Kidney epithelial cell (primary cell): ENCODE measurements at regions not wholly inside any gene's neighbourhood (a gene's known extent, or its start where the extent isn't known, plus 50 kb on each side); places are given as distances from the start of the nearest gene placed in this dataset.

Experiments used
- DNase-seq: peaks from one replicate; pipeline ENCODE4 v3.0.0-alpha.2; 2010; ENCODE audit warnings: low read depth
- H3K27me3 ChIP-seq: 2 replicates; pipeline ENCODE4 v1.6.0; 2011; ENCODE audit warnings: low read length; ENCODE audit not compliant: control insufficient read depth, insufficient read depth
- H3K36me3 ChIP-seq: 2 replicates; pipeline ENCODE4 v1.5.1; 2011; ENCODE audit warnings: low read length; ENCODE audit not compliant: control insufficient read depth, insufficient read depth
- H3K4me3 ChIP-seq: 2 replicates; pipeline ENCODE4 v1.5.1; 2011; ENCODE audit warnings: low read depth, mild to moderate bottlenecking, control low read depth, low read length
- CTCF ChIP-seq: IDR thresholded peaks from 2 replicates; pipeline ENCODE4 v1.5.1; 2011; ENCODE audit warnings: mild to moderate bottlenecking, moderate library complexity, low read length, control low read depth, inconsistent platforms; ENCODE audit not compliant: insufficient read depth, poor library complexity, severe bottlenecking

- DNase-seq = no peak
- Histone ChIP-seq H3K27me3 (no peaks in the 10 kb centered on the region), H3K4me3 (no peak overlapping the region), H3K36me3 (no peaks in the 10 kb centered on the region)
- TF ChIP-seq CTCF = no peak
These were observed 145.7 kb upstream of the NUDT6 start for GRCh38 chr4:123068081-123068480.

- DNase-seq = no peak
- Histone ChIP-seq H3K36me3 (no peaks in the 10 kb centered on the region), H3K27me3 (no peaks in the 10 kb centered on the region), H3K4me3 (no peak overlapping the region)
- TF ChIP-seq CTCF = no peak
These were observed 149.7 kb upstream of the NUDT6 start for GRCh38 chr4:123072060-123072459.

GRCh38 chr4:123073650-123074049, 151.3 kb upstream of the NUDT6 start:
- H3K36me3 ChIP-seq = no peaks in the 10 kb centered on the region
- H3K4me3 ChIP-seq = no peak overlapping the region
- no peak for TF ChIP-seq CTCF
- no peak for DNase-seq
- no peaks in the 10 kb centered on the region for H3K27me3 ChIP-seq

GRCh38 chr4:123077330-123077729, 154.9 kb upstream of the NUDT6 start:
- Histone ChIP-seq H3K36me3 (no peaks in the 10 kb centered on the region), H3K4me3 (no peak overlapping the region), H3K27me3 (no peaks in the 10 kb centered on the region)
- DNase-seq = no peak
- TF ChIP-seq CTCF = no peak

- TF ChIP-seq CTCF = no peak
- Histone ChIP-seq H3K4me3 (no peak overlapping the region), H3K36me3 (no peaks in the 10 kb centered on the region), H3K27me3 (no peaks in the 10 kb centered on the region)
- no peak for DNase-seq
These were observed 159.6 kb upstream of the NUDT6 start for GRCh38 chr4:123081971-123082370.

GRCh38 chr4:123083646-123084045, 161.2 kb upstream of the NUDT6 start:
- Histone ChIP-seq H3K36me3 (no peaks in the 10 kb centered on the region), H3K4me3 (no peak overlapping the region), H3K27me3 (no peaks in the 10 kb centered on the region)
- DNase-seq = no peak
- no peak for TF ChIP-seq CTCF
